ENCODE measurements at regions not wholly inside any gene's neighbourhood (a gene's known extent, or its start where the extent isn't known, plus 50 kb on each side); places are given as distances from the start of the nearest gene placed in this dataset.

DNA sequence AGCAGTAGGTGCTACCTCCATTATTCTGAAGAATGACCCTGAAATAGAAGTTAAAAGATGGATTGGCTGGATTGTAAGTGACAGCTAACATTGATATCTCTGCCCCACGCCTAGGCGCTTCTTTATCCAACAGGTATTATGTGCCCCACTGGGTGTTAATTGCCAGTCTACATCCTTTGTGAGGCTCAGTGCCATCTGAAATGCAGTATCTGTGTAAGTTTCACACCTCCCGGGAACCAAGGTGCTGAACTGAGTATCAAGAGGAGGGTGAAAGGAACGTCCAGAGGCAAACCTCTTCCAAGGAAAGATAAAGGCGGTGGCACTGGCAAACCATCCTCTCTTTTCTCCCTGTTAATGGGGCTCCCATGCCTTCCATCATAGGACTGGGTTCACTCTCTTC is 181.1 kb upstream of the UBL3 start:
- DNase-seq (ENCODE audit: low spot score), result no peak

DNA sequence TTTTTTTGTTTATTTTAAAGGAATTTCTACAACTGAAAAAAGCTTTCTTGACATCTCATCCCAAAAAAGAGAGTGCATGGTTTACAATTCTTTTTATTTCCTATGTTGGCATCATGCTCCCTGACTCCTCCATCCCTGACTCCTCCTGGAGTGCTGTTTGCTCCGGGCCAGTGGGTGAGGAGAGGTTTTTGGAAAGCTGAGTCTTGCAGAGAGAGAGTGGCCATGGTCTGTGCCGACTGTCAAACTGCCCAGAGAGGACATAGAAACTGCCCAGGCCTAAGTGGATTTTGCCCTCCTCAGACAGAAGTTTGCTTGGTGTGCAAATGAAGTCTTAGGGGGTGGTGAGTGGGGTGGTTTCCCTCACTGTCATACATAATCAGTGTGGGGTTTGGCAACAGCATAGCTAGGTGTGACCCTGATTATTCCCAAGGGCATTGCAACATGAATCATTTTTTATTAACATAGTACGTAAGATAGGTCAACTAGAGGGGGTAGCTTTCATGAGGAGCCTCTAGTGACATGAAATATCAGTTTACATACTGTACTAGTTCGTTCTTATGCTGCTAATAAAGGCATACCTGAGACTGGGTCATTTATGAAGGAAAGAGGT is 179.8 kb upstream of the UBL3 start:
- no peak for DNase-seq (ENCODE audit: low spot score)

DNA sequence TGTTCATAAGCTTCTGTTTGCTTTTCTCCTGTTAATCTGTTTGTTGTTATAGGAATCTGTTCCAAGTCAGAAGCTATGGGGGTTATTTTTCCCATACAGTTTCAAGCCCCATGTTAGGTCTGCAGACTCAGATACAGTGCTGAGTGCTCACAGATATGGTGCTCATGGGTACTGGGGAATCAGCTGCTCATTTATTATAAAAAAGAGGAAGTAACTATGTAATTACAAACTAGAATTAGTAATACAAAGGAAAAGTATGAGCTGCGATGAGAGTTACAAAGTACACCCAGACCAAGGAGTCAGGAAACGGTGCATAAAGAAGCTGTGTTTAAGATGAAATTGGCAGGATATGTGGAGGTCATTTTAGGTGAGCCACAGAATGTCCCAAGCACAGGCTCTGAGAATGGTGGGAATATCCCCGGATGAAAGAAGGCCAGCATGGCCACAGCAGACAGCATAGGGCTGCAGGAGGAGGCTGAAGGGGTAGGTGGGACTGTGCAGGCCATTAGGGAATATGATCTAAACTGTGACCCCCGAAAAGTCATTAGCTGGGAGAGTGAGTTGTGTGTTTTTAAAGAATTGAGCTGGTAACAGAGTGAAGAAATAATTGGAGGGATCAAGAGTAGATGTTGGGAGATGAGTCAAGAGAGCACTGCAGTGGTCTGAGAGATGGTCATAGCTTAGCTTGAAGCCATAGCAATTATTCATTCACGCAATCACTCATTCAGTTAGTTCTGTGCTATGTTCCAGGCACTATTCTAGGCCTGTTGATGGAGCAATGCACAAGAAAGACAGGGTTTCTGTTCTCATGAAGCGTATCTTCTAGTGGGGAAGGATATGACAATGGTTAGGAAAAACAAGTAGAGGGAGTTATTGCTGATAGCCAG is 177.4 kb upstream of the UBL3 start:
- no peak for DNase-seq (ENCODE audit: low spot score)

DNA sequence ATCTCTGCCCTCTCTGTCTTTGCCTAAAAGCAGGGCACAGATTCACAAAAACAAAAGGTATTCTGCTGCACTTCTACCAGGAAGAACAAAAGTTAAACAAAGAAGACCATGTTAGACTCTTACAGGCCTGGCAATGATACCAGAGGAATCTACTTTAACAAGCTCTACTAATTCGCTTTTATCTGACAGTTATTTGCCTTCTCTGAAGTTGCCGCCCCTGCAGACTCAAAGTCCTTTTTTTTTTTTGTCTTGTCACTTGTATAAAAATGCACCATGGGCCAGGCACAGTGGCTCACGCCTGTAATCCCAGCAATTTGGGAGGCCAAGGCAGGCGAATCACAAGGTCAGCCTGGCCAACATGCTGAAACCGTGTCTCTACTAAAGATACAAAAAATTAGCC is 176.5 kb upstream of the UBL3 start:
- no peak for DNase-seq (ENCODE audit: low spot score)

DNA sequence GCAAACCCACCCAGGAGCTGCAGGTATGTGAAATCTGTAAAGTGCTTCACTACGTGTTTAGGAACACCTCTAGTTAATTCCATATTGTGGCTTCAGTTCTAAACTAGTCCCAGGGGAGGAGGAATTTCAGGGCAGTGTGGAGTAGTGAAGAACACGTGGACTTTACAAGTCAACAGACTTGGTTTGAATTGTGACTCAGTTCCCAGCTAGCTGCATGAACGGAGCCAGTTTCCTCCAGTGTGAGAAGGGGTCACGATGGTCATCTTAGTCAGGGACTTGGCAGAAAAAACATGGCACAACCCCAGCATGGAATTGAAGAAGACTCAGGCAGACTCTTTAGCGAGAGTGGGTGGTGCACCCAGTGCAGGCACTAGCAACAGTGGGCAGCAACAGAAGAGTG is 175.7 kb upstream of the UBL3 start:
- DNase-seq (ENCODE audit: low spot score), result no peak

DNA sequence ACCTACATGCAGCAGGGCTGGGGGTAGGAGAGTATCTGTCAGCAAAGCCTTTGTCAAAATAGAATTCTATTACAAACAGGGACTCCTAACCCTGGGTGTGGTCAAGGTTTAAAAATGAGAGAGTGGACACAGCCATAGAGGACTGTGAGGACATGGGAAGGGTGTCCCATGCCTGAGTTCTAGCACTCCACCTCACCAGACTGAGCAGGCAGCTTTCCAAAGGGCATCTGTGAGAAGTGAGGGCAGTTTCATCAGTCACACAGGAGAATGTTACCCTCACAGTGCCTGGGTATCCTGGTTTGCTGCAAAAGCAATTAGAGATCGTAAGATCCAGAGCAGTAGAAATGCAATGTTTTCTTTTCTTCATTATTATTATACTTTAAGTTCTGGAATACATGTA is 174.9 kb upstream of the UBL3 start:
- DNase-seq (ENCODE audit: low spot score), result no peak

DNA sequence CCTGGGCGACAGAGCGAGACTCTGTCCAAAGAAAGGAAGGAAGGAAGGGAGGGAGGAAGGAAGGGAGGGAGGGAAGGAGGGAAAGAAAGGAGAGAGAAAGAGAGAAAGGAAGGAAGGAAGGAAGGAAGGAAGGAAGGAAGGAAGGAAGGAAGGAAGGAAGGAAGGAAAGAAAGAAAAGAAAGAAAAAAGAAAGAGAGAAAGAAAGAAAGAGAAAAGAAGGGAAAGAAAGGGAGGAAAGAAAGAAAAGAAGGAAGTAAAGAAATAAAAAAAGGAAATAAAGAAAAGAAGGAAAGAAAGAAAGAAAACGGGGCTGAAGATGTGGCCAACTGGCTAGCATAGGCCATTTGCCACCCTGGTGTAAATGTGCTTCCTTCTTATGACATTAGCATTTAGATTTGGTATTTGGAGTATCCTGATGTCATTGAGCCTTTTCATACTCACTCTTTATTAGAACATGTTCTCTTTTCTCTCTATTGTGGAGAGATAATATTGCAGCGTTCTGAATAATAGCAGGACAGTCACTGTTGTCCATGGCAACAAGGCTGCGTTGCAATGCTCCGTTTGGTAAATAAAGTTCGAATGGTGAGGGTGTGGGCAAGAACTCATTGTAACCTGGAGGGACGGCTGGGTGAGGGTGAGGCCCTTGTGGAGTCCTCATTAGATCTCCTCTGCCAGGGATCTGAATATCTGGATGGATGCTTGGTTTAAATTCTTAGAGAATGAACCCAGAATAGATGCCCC is 173.9 kb upstream of the UBL3 start:
- DNase-seq (ENCODE audit: low spot score), result no peak

DNA sequence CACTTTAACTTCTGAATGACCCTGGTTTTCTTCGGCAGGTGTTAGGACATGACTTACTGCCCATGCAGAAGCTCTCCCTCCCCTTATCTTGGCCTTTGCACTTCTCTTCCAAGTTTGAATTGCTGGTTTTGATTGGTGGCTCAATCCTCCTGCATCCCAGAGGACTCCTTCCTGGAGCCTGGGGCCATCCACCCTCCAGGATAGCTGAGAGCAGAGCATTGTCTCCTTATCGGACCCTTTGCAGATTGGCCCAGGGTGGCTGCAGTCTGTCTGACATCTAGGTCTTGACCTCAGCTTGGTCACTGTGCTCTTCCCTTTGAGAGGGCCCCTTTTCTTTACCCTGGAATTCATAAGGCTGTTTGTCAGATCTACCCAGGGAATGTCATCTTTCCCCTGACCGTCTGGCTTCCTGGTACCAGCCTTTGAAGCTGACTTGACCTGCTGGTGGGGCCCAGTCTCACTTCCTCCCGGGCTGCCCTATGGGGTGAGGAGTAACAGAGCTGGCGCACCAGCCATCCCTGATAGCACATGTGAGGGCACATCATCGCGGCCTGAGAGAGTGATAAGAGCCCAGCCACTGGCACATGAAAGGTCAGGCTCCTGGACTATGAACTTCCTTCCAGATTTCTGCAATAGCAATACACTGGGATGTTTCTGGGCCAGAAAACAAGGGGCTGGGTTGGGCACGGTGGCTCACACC is 172.9 kb upstream of the UBL3 start:
- no peak for DNase-seq (ENCODE audit: low spot score)

DNA sequence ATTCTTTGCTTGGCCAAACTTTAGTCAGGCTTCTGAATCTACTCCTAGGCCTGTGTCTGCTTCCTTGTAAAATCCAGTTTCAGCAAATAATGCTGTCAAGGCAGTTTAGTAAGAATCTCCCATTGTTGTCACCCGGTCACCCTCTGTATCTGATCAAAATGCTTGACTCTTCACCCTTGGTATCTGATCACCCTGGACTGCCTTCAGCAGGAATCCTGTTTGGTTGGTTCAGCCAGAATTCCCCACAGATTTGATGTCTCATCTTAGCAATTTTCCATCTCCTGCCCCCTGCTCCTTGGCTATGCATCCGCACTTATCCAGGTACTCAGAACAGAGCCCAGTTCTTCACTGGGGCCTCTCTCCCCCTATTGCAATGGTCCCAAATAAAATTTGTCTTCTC is 172.4 kb upstream of the UBL3 start:
- no peak for DNase-seq (ENCODE audit: low spot score)

DNA sequence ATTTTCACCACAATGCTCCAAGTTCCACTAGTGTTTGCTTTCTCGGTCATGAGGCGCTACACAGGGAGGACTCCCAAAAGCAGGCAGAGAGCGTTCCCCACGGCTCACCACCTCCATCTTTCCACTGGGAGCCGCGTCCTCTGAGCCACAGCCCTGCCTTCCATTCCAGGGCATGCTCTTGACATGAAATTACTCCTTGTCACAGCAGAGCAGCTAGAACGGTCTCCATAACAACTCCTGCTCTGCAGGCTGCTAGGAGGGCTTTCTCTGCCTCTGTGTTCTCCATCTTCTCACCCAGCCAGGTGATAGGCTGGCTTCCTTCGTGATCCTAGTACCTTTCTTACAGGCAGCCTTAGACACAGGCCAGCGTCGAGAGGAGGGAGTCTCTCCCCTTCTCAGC is 171.8 kb upstream of the UBL3 start:
- DNase-seq (ENCODE audit: low spot score), result no peak

DNA sequence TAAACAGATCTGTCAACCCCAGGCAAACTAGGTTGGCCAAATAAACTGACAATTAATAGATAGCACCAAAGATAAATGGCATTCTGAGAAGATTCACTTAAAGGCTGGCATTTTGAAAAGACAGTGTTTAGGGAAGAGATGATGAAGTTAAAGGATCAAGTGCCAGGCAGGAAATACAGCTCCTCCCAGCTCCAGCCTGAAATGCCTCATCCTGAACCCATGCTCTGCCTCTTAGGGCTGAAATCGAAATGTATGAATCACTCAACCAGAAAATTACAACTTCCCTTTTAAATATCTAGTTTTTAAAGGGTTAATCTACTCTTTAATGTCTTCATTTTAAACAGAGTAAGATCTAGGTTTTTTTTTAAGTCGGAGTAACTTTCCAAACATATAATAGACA is 171.2 kb upstream of the UBL3 start:
- DNase-seq (ENCODE audit: low spot score), result no peak

DNA sequence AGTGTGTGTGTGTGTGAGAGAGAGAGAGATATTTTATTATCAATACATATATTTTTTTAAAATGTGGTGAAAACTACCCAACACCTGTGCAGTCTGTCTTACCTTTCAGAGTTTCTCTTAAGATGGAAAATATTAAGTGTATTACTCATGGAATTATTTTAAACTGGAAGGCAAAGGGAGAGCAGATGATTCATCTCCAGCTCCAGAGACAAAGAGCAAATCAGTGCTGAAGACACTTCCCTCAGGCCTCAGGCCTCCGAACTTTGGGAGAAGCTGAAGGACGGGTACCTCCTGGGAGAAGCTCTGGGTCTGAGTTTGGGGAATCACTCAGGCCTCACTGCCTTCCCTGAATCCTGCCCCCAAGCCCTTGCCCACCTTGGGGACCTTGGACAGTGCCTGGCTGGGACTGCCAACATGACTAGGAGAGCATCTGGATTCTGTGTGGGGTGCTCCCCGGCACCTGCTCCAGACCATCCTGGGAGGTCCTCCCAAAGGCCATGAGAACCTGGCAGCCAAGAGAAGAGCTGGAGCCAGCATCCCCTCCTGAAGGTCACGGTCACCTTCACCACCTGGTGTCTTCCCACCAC is 170.4 kb upstream of the UBL3 start:
- no peak for DNase-seq (ENCODE audit: low spot score)

DNA sequence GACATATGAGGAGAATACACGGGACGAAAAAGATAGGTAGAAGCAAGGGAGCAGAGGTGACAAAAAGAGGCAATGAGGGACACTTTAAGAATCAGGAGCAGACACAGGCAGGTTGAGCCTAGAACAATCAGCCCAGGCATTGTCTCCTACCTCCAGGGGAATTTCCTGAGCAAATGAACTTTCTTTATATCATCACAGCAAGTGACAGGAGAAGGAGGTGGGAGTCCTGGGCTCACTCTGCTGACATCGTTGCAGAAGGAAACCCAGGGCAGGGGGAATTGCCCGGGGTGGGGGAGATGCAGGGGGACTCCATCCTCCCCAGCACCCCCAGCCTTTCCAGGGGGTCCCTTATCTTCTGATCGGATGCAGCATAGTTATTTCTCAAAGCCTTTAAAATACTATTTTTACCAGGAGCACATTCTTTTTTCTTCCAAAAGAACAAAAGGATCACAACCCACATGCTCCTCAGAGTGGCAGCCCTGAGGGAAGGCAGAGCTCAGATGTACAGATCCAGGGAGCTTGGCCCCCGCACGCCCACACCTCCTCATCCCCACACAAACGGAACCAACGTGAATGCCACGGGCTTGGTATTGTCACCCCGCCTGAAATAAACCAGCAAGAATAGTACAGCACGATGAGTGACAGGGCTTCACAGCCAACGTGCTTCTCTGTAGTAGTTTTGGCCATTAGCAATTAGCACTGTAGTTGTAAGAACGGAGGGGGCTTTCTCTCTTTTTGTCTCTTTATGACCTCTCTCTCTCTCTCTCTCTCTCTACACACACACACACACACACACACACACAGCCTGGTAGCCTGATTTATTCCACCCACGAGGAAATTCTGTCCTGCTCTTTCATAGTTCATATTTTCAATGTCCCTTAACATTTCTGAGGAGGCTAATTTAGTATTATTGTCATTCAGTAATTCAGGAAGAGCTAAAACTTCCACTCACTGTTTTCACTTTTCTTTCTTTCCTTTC is 169.5 kb upstream of the UBL3 start:
- no peak for DNase-seq (ENCODE audit: low spot score)

DNA sequence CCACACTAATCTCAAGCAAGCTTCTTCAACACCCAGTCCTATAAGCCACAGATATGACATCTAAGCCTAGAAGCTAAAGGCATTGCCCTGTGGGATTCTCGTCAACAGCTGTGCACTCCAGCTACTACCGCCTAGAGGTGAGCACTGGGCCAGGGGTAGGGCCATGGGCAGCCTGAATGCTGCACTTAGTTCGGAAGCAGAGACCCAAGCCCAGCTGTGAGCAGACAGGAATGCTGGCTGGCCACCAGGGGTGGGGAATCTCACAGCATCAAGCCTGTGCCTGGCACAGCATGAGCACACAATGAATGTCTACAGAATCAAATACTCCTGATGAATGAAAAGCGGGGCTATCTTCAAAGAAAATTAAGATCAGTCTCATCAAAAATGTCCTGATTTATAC is 167.5 kb upstream of the UBL3 start:
- DNase-seq (ENCODE audit: low spot score), result no peak

DNA sequence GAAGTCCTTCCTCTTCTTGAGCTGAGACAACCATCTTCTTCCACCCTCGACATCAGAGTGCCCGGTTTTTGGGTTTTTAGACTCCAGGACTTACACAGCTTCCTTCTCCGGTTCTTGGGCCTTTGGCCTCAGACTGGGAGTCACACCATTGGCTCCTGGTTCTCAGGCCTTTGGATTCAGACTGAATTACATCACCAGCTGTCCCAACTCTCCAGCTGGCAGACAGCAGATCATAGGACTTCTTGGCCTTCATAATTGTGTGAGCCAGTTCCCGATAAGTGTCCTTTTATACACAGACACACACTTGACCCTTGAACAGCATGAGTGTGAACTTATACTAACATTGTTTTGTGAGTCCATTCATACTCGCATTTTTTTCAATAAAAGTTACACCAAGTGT is 166.0 kb upstream of the UBL3 start:
- DNase-seq (ENCODE audit: low spot score), result no peak

DNA sequence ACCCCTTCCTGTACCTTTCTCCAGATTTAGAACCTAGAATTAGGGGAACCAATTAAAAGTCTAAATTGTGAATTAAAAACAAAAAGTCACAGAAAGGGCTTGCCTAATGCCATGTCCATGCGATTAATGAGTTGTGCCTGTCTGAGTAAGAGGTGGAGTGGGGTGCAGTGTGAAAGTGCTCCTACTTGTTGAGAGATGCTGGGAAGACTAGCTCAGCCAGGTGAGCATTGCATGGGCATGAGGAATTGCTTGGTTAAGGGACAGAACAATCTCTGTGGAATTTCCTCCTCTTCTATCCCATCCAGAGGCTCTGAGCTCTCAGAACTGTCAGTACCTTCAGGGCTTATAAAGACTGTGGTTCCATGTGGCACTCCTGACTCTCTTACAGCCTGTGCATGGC is 159.0 kb upstream of the UBL3 start:
- no peak for DNase-seq (ENCODE audit: low spot score)

DNA sequence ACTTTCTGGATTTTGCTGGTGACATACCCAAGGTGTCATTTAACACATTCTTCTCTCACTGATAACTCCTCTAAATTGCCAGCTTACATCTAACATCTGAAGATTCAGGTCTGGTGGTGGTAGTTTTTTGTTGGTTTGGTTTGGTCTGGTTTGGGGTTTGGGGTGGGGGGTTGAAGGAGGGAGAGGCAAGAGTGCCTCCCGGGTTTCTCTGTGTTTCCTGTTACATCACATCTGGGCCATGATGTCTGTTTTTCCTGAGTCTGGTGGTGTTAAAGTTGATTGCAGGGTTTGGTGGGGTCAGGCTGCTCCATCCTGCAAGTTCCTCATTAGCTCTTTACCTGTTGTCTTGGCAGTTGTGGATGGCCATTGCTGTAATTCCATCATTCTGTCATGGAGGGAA is 155.8 kb upstream of the UBL3 start:
- DNase-seq (ENCODE audit: low spot score), result no peak

DNA sequence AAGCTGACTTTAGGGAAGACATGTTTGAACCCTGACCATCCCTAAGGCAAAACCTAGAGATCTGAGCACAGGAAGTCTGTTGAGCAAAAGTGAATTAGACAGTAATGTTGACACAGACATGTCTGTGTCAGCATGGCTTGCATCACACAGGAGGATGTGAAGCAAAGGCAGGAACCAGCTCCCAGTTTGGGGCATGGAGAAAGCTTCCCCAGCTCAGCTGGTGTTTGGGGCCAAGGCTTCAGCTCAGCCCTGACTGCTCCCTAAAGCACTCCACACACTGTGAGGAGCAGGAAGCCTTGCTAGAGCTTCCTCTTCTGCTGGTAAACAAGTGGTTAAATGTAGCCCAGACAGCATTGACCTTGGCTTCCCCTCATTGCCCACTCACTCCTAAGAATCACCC is 153.8 kb upstream of the UBL3 start:
- DNase-seq (ENCODE audit: low spot score), result no peak

DNA sequence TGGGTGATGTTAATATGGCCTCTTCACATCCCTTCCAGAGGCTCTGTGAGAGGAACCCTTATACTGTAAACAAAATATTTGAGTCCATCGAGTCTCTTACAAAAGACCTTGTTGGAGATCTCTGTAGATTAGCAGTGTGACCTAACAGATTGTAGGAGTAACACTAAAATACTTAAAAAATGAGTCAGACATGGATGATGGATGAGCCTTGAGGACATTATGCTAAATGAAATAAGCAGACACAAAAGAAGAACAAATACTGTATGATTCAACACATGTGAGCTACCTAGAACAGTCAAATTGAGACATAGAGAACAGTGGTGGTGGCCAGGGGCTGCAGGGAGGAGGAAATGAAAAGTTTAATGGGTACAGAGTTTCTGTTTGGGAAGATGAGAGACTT is 152.2 kb upstream of the UBL3 start:
- no peak for DNase-seq (ENCODE audit: low spot score)

DNA sequence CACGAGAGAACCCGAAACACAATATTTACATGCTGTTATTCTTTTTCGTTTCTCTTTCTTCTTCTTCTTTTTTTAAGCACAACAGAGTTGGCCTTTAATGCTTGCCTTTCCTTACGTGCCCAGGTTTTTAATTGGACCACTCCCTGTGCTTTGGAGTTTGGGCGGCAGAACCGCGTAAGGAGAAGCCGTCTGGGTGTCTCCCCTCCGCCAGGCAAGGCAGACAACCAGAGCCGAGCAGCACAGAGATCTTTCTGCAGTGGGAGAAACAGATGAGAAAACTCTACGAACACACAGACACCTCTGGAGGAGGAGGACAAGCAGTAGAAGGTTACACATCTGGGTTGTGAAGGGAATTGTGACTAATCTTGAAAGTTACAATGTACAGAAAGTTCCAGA is 150.0 kb upstream of the UBL3 start:
- DNase-seq (ENCODE audit: low spot score), result no peak

All from H4 (cell line).